Spleen (tissue), 7 donors: ENCODE measurements at regions not wholly inside any gene's neighbourhood (a gene's known extent, or its start where the extent isn't known, plus 50 kb on each side); places are given as distances from the start of the nearest gene placed in this dataset.

ENCODE experiments used
- POLR2A ChIP-seq, 3 donors: fragments of 450-650 bp; IDR thresholded peaks; one replicate each; pipeline ENCODE4 v1.5.1; 2017; ENCODE audit warnings: antibody characterized with exemption in 3 of 3, mild to moderate bottlenecking in 1 of 3
- TF ChIP-seq, protein P1 (sequence below), 11 experiments: fragments of 200-600 bp in 7 of 11; fragments of 450-650 bp in 4 of 11; sonication (generic) in 4 of 11; IDR thresholded peaks in 8 of 11; conservative IDR thresholded peaks in 3 of 11; 1 replicate in 7 of 11; 2 replicates in 4 of 11; pipeline versions ENCODE4 v1.4.0 to v1.8.0; 2016 to 2021; ENCODE audit warnings: antibody characterized with exemption in 11 of 11, inconsistent platforms in 4 of 11, mild to moderate bottlenecking in 1 of 11
- donor health status: DM: no; HTN: no; CAD: no; lungs with moderate emphysema.
- donor health status: DM: no; HTN: no; CAD: no.
- donor health status: DM: no; HTN: no; CAD: no.

DNA sequence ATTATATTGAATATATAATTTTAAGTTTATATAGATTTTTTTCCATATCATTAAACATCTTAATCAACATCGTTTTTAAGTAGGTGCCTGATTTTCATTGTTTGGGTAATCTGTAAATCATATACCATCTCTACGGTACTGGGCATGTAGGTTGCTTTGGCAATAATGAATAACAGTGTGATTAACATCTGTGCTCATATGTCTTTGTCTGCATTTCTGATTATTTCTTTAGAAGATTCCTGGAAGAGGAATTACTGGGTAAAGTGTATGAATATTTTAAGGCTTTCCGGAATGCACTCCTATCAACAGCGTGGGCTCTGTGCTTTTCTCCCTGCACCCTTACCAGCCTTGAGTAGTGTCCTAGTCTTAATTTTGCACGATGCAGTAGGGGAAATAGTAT, 119.8 kb upstream of the LIPC start:
- TF ChIP-seq, protein P1, sequence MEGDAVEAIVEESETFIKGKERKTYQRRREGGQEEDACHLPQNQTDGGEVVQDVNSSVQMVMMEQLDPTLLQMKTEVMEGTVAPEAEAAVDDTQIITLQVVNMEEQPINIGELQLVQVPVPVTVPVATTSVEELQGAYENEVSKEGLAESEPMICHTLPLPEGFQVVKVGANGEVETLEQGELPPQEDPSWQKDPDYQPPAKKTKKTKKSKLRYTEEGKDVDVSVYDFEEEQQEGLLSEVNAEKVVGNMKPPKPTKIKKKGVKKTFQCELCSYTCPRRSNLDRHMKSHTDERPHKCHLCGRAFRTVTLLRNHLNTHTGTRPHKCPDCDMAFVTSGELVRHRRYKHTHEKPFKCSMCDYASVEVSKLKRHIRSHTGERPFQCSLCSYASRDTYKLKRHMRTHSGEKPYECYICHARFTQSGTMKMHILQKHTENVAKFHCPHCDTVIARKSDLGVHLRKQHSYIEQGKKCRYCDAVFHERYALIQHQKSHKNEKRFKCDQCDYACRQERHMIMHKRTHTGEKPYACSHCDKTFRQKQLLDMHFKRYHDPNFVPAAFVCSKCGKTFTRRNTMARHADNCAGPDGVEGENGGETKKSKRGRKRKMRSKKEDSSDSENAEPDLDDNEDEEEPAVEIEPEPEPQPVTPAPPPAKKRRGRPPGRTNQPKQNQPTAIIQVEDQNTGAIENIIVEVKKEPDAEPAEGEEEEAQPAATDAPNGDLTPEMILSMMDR (IDR thresholded peaks at IDR 0.05 in 8 of 11, conservative IDR thresholded peaks at IDR 0.05 in 3 of 11): no peak
- TF ChIP-seq POLR2A (IDR thresholded peaks at IDR 0.05): no peak
